ENCODE measurements at regions not wholly inside any gene's neighbourhood (a gene's known extent, or its start where the extent isn't known, plus 50 kb on each side); places are given as distances from the start of the nearest gene placed in this dataset.

DNA sequence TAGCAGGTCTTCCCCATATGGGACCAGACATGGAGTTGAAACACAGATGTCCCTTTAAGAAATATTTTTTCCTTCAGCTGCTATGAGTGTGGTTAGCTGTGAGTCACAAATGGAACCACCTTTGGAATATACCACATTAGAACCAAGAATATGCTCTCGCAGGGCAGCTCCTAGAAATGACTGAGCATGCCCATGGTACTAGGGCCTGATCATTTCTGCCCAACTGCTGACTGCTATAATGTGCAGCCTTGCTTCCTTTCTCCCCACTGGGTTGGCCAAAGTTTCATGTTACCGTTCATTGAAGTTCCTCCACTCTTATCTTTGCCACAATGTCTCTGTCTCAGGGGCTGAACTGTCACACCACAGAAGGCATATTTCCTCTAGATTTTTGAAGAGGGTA is 1074.6 kb downstream of the FLRT2 start:
- H4K20me1 ChIP-seq (ENCODE audit: insufficient read depth, low read length) = no peaks in the 10 kb centered on the region
- H2BK120ac ChIP-seq (ENCODE audit: low read depth, low read length) = no peak overlapping the region
- H4K8ac ChIP-seq (ENCODE audit: low read depth in 2 of 2, low read length in 2 of 2) = no peak overlapping the region
- ATAC-seq (ENCODE audit: low read depth) (no peak), DNase-seq (peak; percentile 61)
- H3K4me1 ChIP-seq (ENCODE audit: control insufficient read depth, insufficient read depth, low read length) = no peaks in the 10 kb centered on the region
- H2AK5ac ChIP-seq (ENCODE audit: low read depth, low read length) = no peak overlapping the region
- no peak overlapping the region for H3K9ac ChIP-seq (ENCODE audit: low read depth, low read length)
- H3K23ac ChIP-seq (ENCODE audit: low read depth, low read length) = no peak overlapping the region
- no peak overlapping the region for H2BK20ac ChIP-seq (ENCODE audit: low read depth, low read length)
- BruUV-seq (replicated peaks) = no TSS peak
- no peak overlapping the region for H3K27ac ChIP-seq (ENCODE audit: insufficient read depth, low read length)
- dilution Hi-C loops (cut with HindIII; ENCODE audit: low sequenced_read_pairs, unreplicated experiment) (no loop called here), intact Hi-C loops (cut with micrococcal nuclease) (no loop called here), in situ Hi-C loops (cut with MboI; ENCODE audit: low sequenced_read_pairs) (no loop called here)
- WGBS, 2 experiments (ENCODE audit: extremely low coverage in 2 of 2, insufficient read length in 1 of 2) = no CpG with 5 or more reads among the region's 2 CpGs
- H3K14ac ChIP-seq (replicated peaks; ENCODE audit: low read depth, low read length) = peak overlapping the region; percentile 37; the same call in 1 of the 2 replicates
- H3K18ac ChIP-seq (ENCODE audit: low read depth, low read length) = no peak overlapping the region
- no peak overlapping the region for H3K4ac ChIP-seq (ENCODE audit: low read depth, low read length)
- H3K36me3 ChIP-seq (ENCODE audit: control insufficient read depth, insufficient read depth, low read length) = no peaks in the 10 kb centered on the region
- H3K27me3 ChIP-seq (ENCODE audit: control insufficient read depth, insufficient read depth, low read length) = no peaks in the 10 kb centered on the region
- H3K4me3 ChIP-seq (ENCODE audit: insufficient read depth, low read depth, low read length) = no peak overlapping the region
- H4K91ac ChIP-seq (ENCODE audit: insufficient read depth, low read depth, low read length) = no peak overlapping the region
- POLR2A ChIA-PET (ENCODE audit: unreplicated experiment) = no interaction called here
- TF ChIP-seq FOS (IDR thresholded peaks at IDR 0.05; ENCODE audit: low read depth, low read length) = no peak
- TF ChIP-seq MAZ (IDR thresholded peaks at IDR 0.05; ENCODE audit: borderline replicate concordance, low read depth, low read length) = no peak
- TF ChIP-seq, protein P1, sequence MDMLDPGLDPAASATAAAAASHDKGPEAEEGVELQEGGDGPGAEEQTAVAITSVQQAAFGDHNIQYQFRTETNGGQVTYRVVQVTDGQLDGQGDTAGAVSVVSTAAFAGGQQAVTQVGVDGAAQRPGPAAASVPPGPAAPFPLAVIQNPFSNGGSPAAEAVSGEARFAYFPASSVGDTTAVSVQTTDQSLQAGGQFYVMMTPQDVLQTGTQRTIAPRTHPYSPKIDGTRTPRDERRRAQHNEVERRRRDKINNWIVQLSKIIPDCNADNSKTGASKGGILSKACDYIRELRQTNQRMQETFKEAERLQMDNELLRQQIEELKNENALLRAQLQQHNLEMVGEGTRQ (IDR thresholded peaks at IDR 0.05; ENCODE audit: low read depth, low read length) = no peak
- TF ChIP-seq POLR2A (IDR thresholded peaks at IDR 0.05; ENCODE audit: low read depth, low read length) = no peak
- no peak for TF ChIP-seq RFX5 (IDR thresholded peaks at IDR 0.05; ENCODE audit: low read depth, low read length)
- no peak overlapping the region for H4K5ac ChIP-seq (ENCODE audit: low read depth, low read length)
- peak overlapping the region; percentile 54 for H2AFZ ChIP-seq (replicated peaks; ENCODE audit: low read length, poor library complexity)
- H3K9me3 ChIP-seq (ENCODE audit: control insufficient read depth, insufficient read depth, low read length) = no peaks in the 10 kb centered on the region
- H2BK5ac ChIP-seq (ENCODE audit: low read depth, low read length, poor library complexity, severe bottlenecking) = no peak overlapping the region
- H3K9me1 ChIP-seq (ENCODE audit: insufficient read depth, low read length) = no peaks in the 10 kb centered on the region
- no peak overlapping the region for H2AK9ac ChIP-seq (replicated peaks; ENCODE audit: low read depth, low read length, poor library complexity)
- H2BK15ac ChIP-seq (ENCODE audit: low read depth, low read length) = no peak overlapping the region; the same call in 2 of the 3 replicates
- H3K4me2 ChIP-seq (ENCODE audit: low read depth, low read length) = no peak overlapping the region
- no peaks in the 10 kb centered on the region for H3K79me1 ChIP-seq (ENCODE audit: low read depth in 1 of 2, low read length in 2 of 2)
- CTCF ChIA-PET = no interaction called here
- no peak overlapping the region for H3K56ac ChIP-seq (ENCODE audit: extremely low read depth, insufficient read depth, low read length)

All from IMR-90 (cell line).